Fibroblast of peridontal ligament (primary cell): ENCODE measurements at regions not wholly inside any gene's neighbourhood (a gene's known extent, or its start where the extent isn't known, plus 50 kb on each side); places are given as distances from the start of the nearest gene placed in this dataset.
A peak's percentile ranks its signal among the peaks of the same experiment; 100 is the strongest.

Experiments used
- DNase-seq: peaks from one replicate; pipeline ENCODE4 v3.0.0-alpha.2; 2010; ENCODE audit errors: extremely low read depth

DNA sequence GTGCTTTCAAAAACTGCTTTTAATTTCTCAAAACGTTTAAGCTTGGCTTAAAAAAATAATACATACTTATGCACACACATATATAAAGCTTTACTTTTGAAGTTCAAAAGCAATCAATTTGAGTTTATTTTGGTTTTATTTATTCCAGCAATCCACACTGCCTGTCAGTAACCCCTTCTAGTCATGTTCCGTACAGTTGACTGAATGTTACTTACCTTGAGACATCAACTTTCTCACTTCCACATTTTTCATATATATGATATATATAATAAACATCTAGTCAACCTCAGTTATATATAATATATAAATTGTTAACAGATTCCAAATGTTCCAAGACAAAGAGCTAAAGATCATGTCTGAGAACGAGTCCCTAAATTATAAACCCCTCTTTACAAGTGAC is 1137.3 kb upstream of the ZEB2 start:
- no peak for DNase-seq

GRCh38 chr2:145655165-145655765 is 1135.3 kb upstream of the ZEB2 start:
- DNase-seq, result no peak

DNA sequence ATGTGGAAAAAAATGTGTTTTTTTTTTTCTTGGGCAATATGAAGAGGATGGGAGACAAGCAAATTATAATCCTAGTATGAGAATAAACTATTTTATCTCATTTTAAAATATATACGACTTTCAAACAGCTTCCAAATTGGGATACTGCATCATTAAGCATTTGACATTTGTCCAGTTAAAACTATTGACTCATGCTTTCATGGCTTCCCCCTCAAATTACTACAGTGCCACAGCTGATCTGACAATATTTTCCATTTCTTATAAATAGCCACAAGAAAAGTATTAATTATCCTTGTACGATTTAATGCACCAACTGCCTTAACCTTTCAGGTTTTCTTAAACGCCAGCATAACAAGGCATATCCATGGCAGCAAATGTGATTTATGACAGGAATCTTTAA is 1134.8 kb upstream of the ZEB2 start:
- no peak for DNase-seq

- DNase-seq, result no peak
Observed at GRCh38 chr2:145654156-145654555, 1134.2 kb upstream of the ZEB2 start.

DNA sequence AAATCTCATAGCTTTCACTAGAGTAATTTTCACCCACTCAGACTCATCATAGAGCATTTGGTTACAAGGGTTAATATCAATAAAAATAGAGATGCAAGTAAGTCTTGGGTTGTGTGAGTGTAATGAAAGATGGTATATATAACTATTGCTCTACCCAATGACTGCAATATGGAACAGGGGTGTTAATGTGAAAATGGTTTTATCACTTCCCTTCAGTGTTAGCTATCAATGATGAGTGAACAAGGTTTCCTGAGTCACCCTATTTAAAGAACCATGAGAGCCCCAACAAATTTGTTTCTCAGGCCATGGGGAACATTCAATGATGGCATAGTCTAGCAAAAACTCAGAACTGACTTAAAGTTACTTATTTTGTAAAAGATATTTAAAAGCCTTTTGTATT is 1133.6 kb upstream of the ZEB2 start:
- no peak for DNase-seq

GRCh38 chr2:145652571-145653545 is 1132.9 kb upstream of the ZEB2 start:
- DNase-seq, result peak; percentile 82

- peak; percentile 6 for DNase-seq
Observed at GRCh38 chr2:145652036-145652435, 1132.1 kb upstream of the ZEB2 start.

DNA sequence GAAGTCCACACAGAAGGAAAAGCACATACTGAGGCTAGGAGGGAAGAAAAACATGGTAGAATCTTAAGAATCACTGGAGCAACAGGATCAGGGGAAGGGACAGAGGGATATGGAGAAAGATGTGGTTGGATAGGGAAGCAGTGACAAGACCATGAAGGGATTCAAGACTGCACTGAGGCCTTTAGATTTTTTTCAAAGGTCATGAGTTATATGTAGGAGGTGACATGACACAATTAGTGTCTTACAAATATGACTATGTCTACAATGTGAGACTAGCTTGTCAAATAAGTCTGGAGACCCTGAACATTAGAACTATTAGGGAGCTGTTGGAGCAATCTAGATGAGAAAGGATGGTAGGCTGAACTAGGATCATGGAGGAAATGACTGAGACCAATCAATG is 1130.3 kb upstream of the ZEB2 start:
- no peak for DNase-seq

DNA sequence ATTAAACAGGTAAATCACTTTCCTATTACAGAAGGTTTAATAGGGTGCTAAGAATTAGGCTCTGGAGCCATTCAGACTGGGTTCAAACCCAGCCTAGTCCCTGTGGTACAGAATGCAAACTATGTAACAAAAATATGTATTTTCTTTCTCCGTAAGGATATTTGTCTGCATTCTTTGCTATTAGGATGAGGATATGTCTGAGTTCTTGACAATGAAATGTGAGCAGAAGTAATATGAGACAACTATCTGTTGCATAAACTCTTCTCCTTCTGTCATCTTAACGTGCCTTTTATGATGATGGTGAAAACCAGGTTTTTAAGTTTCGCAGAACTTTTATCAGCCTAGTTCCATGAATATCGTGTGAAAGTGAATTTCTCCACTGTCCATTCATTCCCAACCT is 1129.1 kb upstream of the ZEB2 start:
- DNase-seq, result no peak

DNA sequence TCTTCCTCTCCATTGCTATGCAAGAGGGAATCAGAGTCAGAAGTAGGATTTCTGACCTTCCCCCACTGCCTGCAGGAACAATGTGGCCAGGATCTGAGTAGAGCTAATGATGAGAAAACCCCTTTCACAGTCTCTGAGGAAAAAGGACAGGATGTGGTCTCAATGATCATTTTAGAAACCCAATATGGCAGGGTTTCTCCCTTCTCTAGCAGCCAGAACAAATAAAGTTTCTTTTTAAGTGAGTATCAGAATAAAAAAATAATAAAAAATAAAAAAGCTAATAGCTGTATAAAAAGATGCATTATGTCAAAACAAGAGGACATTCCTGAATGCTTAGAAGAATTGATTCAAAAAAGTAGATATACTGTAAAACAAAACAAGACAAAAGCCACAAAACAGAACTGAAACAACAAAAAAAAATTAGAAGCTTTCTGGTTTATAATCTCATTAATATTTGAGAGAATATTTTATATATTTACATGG is 1124.9 kb upstream of the ZEB2 start:
- no peak for DNase-seq

DNA sequence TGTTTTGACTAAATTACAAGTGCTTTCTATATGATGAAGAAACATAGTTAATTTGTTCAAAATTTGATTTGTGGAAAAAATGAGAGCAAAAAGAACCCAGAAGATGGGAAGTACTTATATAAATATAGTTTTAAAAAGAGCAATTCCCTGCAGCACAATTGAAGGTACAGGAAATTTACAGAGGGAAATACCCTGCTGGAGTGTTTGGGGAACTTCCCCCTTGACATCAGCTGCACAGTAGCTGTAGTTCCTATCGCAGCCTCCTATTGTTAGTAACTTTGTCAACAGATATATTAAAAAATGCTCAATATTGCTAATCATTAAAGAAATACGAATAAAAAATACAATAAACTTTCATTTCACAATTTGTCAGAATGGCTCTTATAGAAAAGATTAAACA is 1118.8 kb upstream of the ZEB2 start:
- no peak for DNase-seq

DNA sequence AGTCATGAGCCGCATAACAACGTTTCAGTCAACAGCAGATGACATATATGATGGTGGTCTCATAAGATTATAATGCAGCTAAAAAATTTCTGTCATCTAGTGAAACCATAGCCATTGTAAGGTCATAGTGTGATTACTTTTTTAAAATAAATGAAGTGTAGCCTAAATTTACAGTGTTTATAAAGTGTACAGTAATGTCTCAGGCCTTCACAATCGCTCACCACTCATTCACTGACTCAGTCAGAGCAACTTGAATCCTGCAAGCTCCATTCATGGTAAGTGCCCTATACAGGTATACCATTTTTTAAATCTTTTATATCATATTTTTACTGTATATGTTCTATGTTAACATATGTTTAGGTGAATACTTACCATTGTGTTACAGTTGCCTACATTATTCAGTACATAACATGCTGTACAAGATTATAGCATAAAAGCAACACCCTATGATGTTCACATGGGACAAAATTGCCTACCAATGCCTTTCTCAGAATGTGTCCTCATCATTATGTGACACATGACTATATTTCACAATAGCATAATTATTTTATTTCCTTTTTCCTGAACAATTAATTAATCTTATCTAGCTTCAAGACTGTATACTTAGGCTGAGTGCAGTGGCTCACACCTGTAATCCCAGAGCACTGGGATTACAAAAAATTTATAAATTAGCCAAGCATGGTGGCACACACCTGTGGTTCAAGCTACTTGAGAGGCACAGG is 1115.9 kb upstream of the ZEB2 start:
- DNase-seq, result no peak

- peak; percentile 41 for DNase-seq
Observed at GRCh38 chr2:145631561-145631960, 1111.6 kb upstream of the ZEB2 start.

DNA sequence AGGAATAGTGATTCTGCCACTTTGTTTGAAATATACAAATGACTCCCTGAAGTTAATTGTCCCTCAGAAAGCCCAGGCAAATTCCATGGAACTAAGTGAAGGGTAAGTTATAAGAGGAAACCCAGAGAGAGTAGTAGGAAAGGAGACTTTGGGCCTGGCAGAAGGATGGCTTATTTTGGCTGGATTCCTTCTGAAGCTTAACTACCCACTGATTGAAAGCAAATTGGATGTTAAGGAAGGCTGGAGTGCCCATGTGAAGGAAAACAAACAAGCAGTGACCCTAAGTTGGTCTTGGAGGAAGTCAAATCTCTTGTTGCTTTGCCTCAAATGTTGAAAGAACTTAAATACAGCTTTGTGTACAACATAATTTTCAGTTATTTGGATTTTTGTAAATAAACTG is 1106.4 kb upstream of the ZEB2 start:
- DNase-seq, result peak; percentile 50

GRCh38 chr2:145625111-145625510 is 1105.2 kb upstream of the ZEB2 start:
- no peak for DNase-seq

GRCh38 chr2:145623136-145623535 is 1103.2 kb upstream of the ZEB2 start:
- peak; percentile 56 for DNase-seq

- no peak for DNase-seq
Observed at GRCh38 chr2:145622285-145622684, 1102.4 kb upstream of the ZEB2 start.

- DNase-seq, result peak; percentile 66
Observed at GRCh38 chr2:145617906-145618305, 1098.0 kb upstream of the ZEB2 start.

DNA sequence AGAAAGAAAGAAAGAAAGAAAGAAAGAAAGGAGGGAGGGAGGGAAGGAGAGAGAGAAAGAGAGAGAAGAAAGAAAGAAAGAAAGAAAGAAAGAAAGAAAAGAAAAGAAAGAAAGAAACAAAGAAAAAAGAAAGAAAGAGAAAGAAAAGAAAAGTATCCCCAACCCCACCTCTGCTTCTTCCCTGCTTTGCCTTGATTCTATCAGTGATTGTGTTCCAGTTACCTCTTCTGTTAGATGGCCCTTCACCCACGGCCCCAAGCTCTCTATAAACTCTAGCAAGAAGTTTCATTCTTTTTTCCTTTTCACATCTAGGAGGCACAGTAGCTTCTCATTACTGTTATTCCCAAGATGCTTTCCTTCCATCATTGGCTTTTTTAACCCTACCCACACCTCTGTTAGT is 1097.5 kb upstream of the ZEB2 start:
- no peak for DNase-seq

GRCh38 chr2:145615626-145616025 is 1095.7 kb upstream of the ZEB2 start:
- no peak for DNase-seq

DNA sequence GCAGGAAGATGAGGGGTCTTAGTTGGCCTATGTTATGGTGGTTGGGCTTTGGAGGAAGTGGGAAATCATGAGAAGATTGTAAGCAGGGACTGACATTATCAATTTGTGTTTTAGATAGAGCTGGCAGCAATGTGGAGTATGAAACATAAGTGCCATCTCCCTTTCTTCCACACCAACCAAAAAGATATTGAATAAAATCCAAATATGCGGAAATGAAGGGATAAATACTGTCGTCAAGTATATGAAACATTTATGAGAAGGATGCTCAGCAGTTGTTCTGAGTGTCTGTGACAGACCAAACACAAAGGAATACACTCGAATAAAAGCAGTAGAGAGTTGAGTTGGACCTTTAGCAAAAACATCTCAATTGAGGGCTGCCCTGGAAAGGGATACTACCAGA is 1090.0 kb upstream of the ZEB2 start:
- no peak for DNase-seq

DNA sequence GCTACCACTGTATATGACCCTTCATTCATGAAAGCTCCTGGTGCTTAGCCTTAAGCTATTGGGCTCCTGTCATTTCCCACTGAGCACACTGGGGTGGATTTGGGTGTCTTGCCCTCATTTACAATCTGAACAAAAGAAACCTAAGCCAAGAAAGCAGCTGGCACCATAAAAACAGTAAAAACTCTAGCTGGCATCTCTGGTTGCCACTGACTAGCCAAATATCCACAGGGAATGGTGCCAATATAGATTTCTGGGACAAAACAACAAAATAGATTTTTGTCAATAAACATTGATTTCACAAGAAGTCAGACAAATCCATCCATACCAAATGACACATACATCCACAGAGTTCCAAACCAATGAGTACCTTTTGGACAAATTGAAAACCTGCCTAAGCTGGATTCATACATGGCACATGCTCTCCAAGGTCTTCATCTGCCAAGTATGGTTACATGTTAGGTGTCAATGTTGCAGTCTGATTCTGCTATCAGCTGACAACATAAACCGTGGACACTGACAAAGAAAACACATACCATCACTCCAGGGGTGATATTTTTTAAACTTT is 1081.5 kb upstream of the ZEB2 start:
- no peak for DNase-seq
